ENCODE measurements at regions not wholly inside any gene's neighbourhood (a gene's known extent, or its start where the extent isn't known, plus 50 kb on each side); places are given as distances from the start of the nearest gene placed in this dataset.

GRCh38 chr3:113110267-113110666 lies 101.1 kb upstream of the BOC start:
- TF ChIP-seq EZH2 (IDR thresholded peaks at IDR 0.05; ENCODE audit: insufficient read depth, poor library complexity, severe bottlenecking), result no peak
- no peak for TF ChIP-seq EZH2phosphoT487 (IDR thresholded peaks at IDR 0.05; ENCODE audit: insufficient read depth, low read depth)

All from GM23248 (cell line).